ENCODE measurements at regions not wholly inside any gene's neighbourhood (a gene's known extent, or its start where the extent isn't known, plus 50 kb on each side); places are given as distances from the start of the nearest gene placed in this dataset.

DNA sequence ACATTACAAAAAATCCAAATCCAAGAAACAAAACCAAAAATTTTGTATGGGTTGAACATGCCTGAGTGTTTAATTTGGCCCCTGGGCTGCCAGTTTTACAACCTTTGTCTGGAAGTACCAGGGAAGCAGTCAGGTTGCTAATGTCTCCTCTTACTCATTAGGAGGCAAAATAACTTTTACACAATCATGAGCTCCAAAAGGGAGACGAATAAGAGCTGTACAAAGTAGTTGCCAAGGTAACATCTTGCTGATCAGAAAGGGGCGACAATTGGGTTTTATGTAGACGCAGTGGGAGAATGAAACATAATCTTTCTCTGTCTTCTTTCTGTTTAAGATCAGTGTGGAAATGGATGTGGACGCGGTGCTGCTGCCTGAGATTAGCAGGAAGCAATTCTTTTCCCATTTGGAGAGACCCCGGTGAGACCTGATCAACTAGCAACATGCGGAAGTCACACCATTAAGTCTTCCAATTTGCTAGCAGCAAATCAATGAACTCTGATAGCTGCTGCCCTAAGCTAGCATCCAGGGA is 90.7 kb upstream of the IGFBP7 start (continued):
- TF ChIP-seq, protein P1, sequence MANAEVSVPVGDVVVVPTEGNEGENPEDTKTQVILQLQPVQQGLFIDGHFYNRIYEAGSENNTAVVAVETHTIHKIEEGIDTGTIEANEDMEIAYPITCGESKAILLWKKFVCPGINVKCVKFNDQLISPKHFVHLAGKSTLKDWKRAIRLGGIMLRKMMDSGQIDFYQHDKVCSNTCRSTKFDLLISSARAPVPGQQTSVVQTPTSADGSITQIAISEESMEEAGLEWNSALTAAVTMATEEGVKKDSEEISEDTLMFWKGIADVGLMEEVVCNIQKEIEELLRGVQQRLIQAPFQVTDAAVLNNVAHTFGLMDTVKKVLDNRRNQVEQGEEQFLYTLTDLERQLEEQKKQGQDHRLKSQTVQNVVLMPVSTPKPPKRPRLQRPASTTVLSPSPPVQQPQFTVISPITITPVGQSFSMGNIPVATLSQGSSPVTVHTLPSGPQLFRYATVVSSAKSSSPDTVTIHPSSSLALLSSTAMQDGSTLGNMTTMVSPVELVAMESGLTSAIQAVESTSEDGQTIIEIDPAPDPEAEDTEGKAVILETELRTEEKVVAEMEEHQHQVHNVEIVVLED (CRISPR knock-in tag; IDR thresholded peaks at IDR 0.05; ENCODE audit: borderline replicate concordance) = no peak

DNA sequence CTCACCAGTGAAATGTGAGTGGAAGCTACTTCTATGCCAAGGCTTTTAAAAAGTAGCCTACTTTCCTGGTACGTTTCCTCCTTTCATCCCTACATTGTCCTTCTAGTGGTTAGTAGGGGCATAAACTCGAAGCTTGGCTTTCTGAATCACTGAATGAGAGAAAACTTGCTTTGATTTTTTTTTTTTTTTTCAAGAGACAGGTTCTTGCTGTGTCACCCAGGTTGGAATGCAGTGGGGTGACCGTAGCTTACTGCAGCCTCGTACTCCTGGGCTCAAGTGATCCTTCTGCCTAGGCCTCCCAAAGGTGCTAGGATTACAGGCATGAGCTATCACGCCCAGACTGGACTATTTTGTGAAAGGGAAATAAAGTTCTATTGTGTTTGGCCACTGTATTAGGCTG is 89.1 kb upstream of the IGFBP7 start:
- no peaks in the 10 kb centered on the region for H3K27me3 ChIP-seq (ENCODE audit: control insufficient read depth in 1 of 2, insufficient read depth in 2 of 2, low read length in 2 of 2)

More for the DNA sequence above, 89.1 kb upstream of the IGFBP7 start:
- H3K79me2 ChIP-seq (ENCODE audit: insufficient read depth, low read length) = no peaks in the 10 kb centered on the region
- H3K4me2 ChIP-seq (ENCODE audit: low read depth, low read length) = no peak overlapping the region
- whole genome bisulfite sequencing (ENCODE audit: low lambda C conversion rate) = 9% methylated on average over 5 of the region's 5 CpGs
- no TSS peak for BruUV-seq (replicated peaks)
- FAIRE-seq = no peak
- no peak overlapping the region for H3K4me3 ChIP-seq (replicated peaks in 1 of 3; ENCODE audit: insufficient read depth in 1 of 3, low read depth in 2 of 3, low read length in 3 of 3)
- no peak for ATAC-seq
- H3K9ac ChIP-seq (ENCODE audit: insufficient read depth, low read depth, low read length) = no peak overlapping the region
- ChIA-PET CTCF (ENCODE audit: low intra/inter-chr PET ratio, low total read pairs) (no interaction called here), POLR2A (no interaction called here)
- H3K9me3 ChIP-seq (ENCODE audit: low read length) = no peaks in the 10 kb centered on the region
- DNase-seq (ENCODE audit: low spot score) = no peak
- no peaks in the 10 kb centered on the region for H3K36me3 ChIP-seq (replicated peaks in 1 of 2; ENCODE audit: control insufficient read depth in 1 of 2, insufficient read depth in 2 of 2, low read length in 2 of 2)
- intact Hi-C loops (cut with micrococcal nuclease; ENCODE audit: unreplicated experiment) (no loop called here), in situ Hi-C loops (cut with HindIII; ENCODE audit: extremely low pct_ligation_motif_present, low pct_unique_long_range_greater_than_20kb) (no loop called here)
- TF ChIP-seq ZNF629 (CRISPR knock-in tag; conservative IDR thresholded peaks at IDR 0.05) (no peak), ZNF644 (CRISPR knock-in tag; IDR thresholded peaks at IDR 0.05; ENCODE audit: low read depth) (no peak), SMARCC2 (IDR thresholded peaks at IDR 0.05) (no peak), ZNF333 (CRISPR knock-in tag; IDR thresholded peaks at IDR 0.05; ENCODE audit: borderline replicate concordance) (no peak), ZSCAN25 (CRISPR knock-in tag; IDR thresholded peaks at IDR 0.05) (no peak), ATF1 (CRISPR knock-in tag; IDR thresholded peaks at IDR 0.05) (no peak), ZNF326 (CRISPR knock-in tag; IDR thresholded peaks at IDR 0.05; ENCODE audit: borderline replicate concordance) (no peak), ZNF598 (CRISPR knock-in tag; IDR thresholded peaks at IDR 0.05; ENCODE audit: borderline replicate concordance) (no peak), ZNF143 (CRISPR knock-in tag; IDR thresholded peaks at IDR 0.05) (no peak), ZNF260 (CRISPR knock-in tag; IDR thresholded peaks at IDR 0.05; ENCODE audit: borderline replicate concordance, low read depth) (no peak)
- TF ChIP-seq, protein P2, sequence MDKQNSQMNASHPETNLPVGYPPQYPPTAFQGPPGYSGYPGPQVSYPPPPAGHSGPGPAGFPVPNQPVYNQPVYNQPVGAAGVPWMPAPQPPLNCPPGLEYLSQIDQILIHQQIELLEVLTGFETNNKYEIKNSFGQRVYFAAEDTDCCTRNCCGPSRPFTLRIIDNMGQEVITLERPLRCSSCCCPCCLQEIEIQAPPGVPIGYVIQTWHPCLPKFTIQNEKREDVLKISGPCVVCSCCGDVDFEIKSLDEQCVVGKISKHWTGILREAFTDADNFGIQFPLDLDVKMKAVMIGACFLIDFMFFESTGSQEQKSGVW (CRISPR knock-in tag; IDR thresholded peaks at IDR 0.05; ENCODE audit: borderline replicate concordance) = no peak
- no peaks in the 10 kb centered on the region for H4K20me1 ChIP-seq (ENCODE audit: insufficient read depth, low read length)
- no peaks in the 10 kb centered on the region for H3K4me1 ChIP-seq (ENCODE audit: insufficient read depth, low read length)
- no peak overlapping the region for H2AFZ ChIP-seq (ENCODE audit: low read length)
- H3K27ac ChIP-seq (ENCODE audit: extremely low read length, insufficient read depth, low read length) = no peak overlapping the region

Data from HepG2 (cell line).